ENCODE measurements at regions not wholly inside any gene's neighbourhood (a gene's known extent, or its start where the extent isn't known, plus 50 kb on each side); places are given as distances from the start of the nearest gene placed in this dataset.
"Not testable (repeated sequence)": the region's sequence is repeated elsewhere in the genome, so short reads cannot be mapped to it uniquely, and the experiment has no call there.

DNA sequence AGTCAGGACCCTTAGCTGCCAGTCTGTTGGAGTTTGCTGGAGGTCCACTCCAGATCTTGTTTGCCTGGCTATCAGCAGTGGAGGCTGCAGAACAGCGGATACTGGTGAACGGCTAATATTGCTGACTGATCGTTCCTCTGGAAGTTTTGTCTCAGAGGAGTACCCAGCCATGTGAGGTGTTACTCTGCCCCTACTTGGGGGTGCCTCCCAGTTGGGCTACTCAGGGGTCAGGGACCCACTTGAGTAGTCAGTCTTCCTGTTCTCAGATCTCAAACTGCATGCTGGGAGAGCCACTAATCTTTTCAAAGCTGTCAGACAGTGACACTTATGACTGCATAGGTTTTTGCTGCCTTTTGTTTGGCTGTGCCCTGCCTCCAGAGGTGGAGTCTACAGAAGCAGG, 160.5 kb downstream of the OR4A47 start:
- intact Hi-C loops (cut with DNase I, micrococcal nuclease); H3K4me1 Mint-ChIP-seq (ENCODE audit: low read depth); CTCF ChIA-PET; H3K4me1 ChIP-seq (ENCODE audit: insufficient read depth, low read length); H3K4me3 ChIP-seq (ENCODE audit: low read length); H3K27ac Mint-ChIP-seq; POLR2A ChIA-PET; H3K27ac ChIP-seq (ENCODE audit: low read depth in 1 of 2, low read length in 2 of 2); H3K9me3 ChIP-seq (ENCODE audit: control insufficient read depth in 1 of 2, insufficient read depth in 1 of 2, low read length in 2 of 2); DNase-seq; H3K36me3 ChIP-seq (ENCODE audit: insufficient read depth, low read length); H3K4me3 Mint-ChIP-seq; H3K27me3 Mint-ChIP-seq; H3K27me3 ChIP-seq (ENCODE audit: control insufficient read depth in 1 of 2, insufficient read depth in 2 of 2, low read length in 2 of 2); ATAC-seq (ENCODE audit: poor library complexity); H3K36me3 Mint-ChIP-seq (ENCODE audit: low read depth): not testable (repeated sequence)
- H3K9me3 Mint-ChIP-seq: peaks cover 21% of the 10 kb centered on the region

DNA sequence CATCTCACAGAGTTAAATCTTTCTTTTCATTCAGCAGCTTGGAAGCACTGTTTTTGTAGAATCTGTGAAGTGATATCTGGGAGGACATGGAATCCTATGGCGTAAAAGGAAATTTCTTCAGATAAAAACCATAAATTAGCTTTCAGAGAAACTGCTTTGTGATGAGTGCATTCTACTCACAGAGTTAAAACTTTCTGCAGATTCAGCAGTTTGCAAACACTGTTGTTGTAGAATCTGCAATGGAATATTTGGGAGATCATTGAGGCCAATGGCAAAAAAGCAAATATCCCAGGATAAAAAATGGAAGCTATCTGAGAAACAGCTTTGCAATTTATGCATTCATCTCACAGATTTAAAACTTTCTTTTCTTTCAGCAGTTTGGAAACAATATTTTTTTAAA, 180.6 kb downstream of the OR4A47 start:
- no peak overlapping the region for H3K27ac Mint-ChIP-seq
- ChIA-PET CTCF (no interaction called here), POLR2A (no interaction called here)
- Histone ChIP-seq H3K36me3 (ENCODE audit: insufficient read depth, low read length) (no peaks in the 10 kb centered on the region), H3K4me1 (ENCODE audit: insufficient read depth, low read length) (no peaks in the 10 kb centered on the region), H3K4me3 (ENCODE audit: low read length) (no peak overlapping the region), H3K27ac (ENCODE audit: low read depth in 1 of 2, low read length in 2 of 2) (no peak overlapping the region), H3K27me3 (ENCODE audit: control insufficient read depth in 1 of 2, insufficient read depth in 2 of 2, low read length in 2 of 2) (no peaks in the 10 kb centered on the region), H3K9me3 (ENCODE audit: control insufficient read depth in 1 of 2, insufficient read depth in 1 of 2, low read length in 2 of 2) (peaks cover 0 to 53% of the 10 kb centered on the region in 2 experiments)
- no peak for ATAC-seq (ENCODE audit: poor library complexity)
- H3K4me3 Mint-ChIP-seq: no peak overlapping the region
- H3K36me3 Mint-ChIP-seq (ENCODE audit: low read depth): peaks cover 11% of the 10 kb centered on the region
- DNase-seq: no peak
- no peaks in the 10 kb centered on the region for H3K27me3 Mint-ChIP-seq
- H3K4me1 Mint-ChIP-seq (ENCODE audit: low read depth): no peaks in the 10 kb centered on the region
- TF ChIP-seq CTCF (IDR thresholded peaks at IDR 0.05): no peak
- peaks cover 2% of the 10 kb centered on the region for H3K9me3 Mint-ChIP-seq
- intact Hi-C loops (cut with DNase I, micrococcal nuclease): no loop called here

- H3K27ac ChIP-seq (ENCODE audit: low read depth in 1 of 2, low read length in 2 of 2): no peak overlapping the region
- H3K36me3 Mint-ChIP-seq (ENCODE audit: low read depth): peaks cover 8% of the 10 kb centered on the region
- CTCF ChIA-PET: no interaction called here
Measured at GRCh38 chr11:48675945-48676344, 187.4 kb downstream of the OR4A47 start.

More at GRCh38 chr11:48675945-48676344, 187.4 kb downstream of the OR4A47 start:
- no peak for ATAC-seq (ENCODE audit: poor library complexity)
- peaks cover 0 to 47% of the 10 kb centered on the region in 2 experiments for H3K9me3 ChIP-seq (ENCODE audit: control insufficient read depth in 1 of 2, insufficient read depth in 1 of 2, low read length in 2 of 2)
- H3K36me3 ChIP-seq (ENCODE audit: insufficient read depth, low read length): no peaks in the 10 kb centered on the region
- H3K9me3 Mint-ChIP-seq: peaks cover 2% of the 10 kb centered on the region
- H3K27me3 Mint-ChIP-seq: no peaks in the 10 kb centered on the region
- no peaks in the 10 kb centered on the region for H3K4me1 ChIP-seq (ENCODE audit: insufficient read depth, low read length)
- no peaks in the 10 kb centered on the region for H3K27me3 ChIP-seq (ENCODE audit: control insufficient read depth in 1 of 2, insufficient read depth in 2 of 2, low read length in 2 of 2)
- no peak for DNase-seq
- no peak for TF ChIP-seq CTCF (IDR thresholded peaks at IDR 0.05)
- no peak overlapping the region for H3K27ac Mint-ChIP-seq
- no peak overlapping the region for H3K4me3 ChIP-seq (ENCODE audit: low read length)
- intact Hi-C loops (cut with DNase I, micrococcal nuclease): no loop called here
- H3K4me1 Mint-ChIP-seq (ENCODE audit: low read depth): no peaks in the 10 kb centered on the region
- POLR2A ChIA-PET: no interaction called here
- H3K4me3 Mint-ChIP-seq: no peak overlapping the region

Data from CD4-positive, alpha-beta T cell (primary cell).